ENCODE measurements at regions not wholly inside any gene's neighbourhood (a gene's known extent, or its start where the extent isn't known, plus 50 kb on each side); places are given as distances from the start of the nearest gene placed in this dataset.

GRCh38 chrX:134173541-134174272, 63.3 kb upstream of the CCDC160 start:
- DNase-seq (ENCODE audit: low read depth) = no peak

GRCh38 chrX:134174273-134174660, 62.7 kb upstream of the CCDC160 start:
- no peak for DNase-seq (ENCODE audit: low read depth)

GRCh38 chrX:134174859-134175258, 62.1 kb upstream of the CCDC160 start:
- DNase-seq (ENCODE audit: low read depth) = no peak

- no peak for DNase-seq (ENCODE audit: low read depth)
Measured at GRCh38 chrX:134177527-134177926, 59.5 kb upstream of the CCDC160 start.

- DNase-seq (ENCODE audit: low read depth) = no peak
Measured at GRCh38 chrX:134180601-134181274, 56.2 kb upstream of the CCDC160 start.

- no peak for DNase-seq (ENCODE audit: low read depth)
Measured at GRCh38 chrX:134181275-134181660, 55.7 kb upstream of the CCDC160 start.

GRCh38 chrX:134183665-134184064, 53.3 kb upstream of the CCDC160 start:
- DNase-seq (ENCODE audit: low read depth) = no peak

- no peak for DNase-seq (ENCODE audit: low read depth)
Measured at GRCh38 chrX:134184936-134185335, 52.0 kb upstream of the CCDC160 start.

- peak; percentile 23 for DNase-seq (ENCODE audit: low read depth)
Measured at GRCh38 chrX:134186362-134187121, 50.4 kb upstream of the CCDC160 start.

Data from activated T-helper 9 cell treated with anti-CD3 and anti-CD28 coated beads, Interleukin-2, amount 50 U/mL, for 16 hours (primary cell).